ENCODE measurements at regions not wholly inside any gene's neighbourhood (a gene's known extent, or its start where the extent isn't known, plus 50 kb on each side); places are given as distances from the start of the nearest gene placed in this dataset.

GRCh38 chr10:121036431-121036830 is 185.3 kb downstream of the WDR11 start:
- H3K36me3 ChIP-seq = no peaks in the 10 kb centered on the region
- no peaks in the 10 kb centered on the region for H3K9me3 ChIP-seq
- peaks cover 0 to 11% (median 0%) of the 10 kb centered on the region in 3 donors for H3K4me1 ChIP-seq
- H3K4me3 ChIP-seq = no peak overlapping the region
- no peak for DNase-seq
- TF ChIP-seq POLR2A (IDR thresholded peaks at IDR 0.05) (no peak), CTCF (IDR thresholded peaks at IDR 0.05) (no peak)
- H3K27me3 ChIP-seq = no peaks in the 10 kb centered on the region
- intact Hi-C loops (cut with DNase I) = no loop called here
- WGBS, 2 donors = 26 to 39% methylated on average over 4 of the region's 4 CpGs
- H3K27ac ChIP-seq = peak overlapping the region in 1 of 4 donors; percentile 16

GRCh38 chr10:121041499-121041898 is 190.3 kb downstream of the WDR11 start:
- WGBS, 2 donors = 90 to 95% methylated on average over 4 of the region's 4 CpGs
- intact Hi-C loops (cut with DNase I) = no loop called here

GRCh38 chr10:121041906-121042305 is 190.7 kb downstream of the WDR11 start:
- Histone ChIP-seq H3K27me3 (no peaks in the 10 kb centered on the region), H3K4me1 (peaks cover 0 to 1% (median 0%) of the 10 kb centered on the region in 3 donors), H3K36me3 (no peaks in the 10 kb centered on the region), H3K4me3 (no peak overlapping the region), H3K27ac (no peak overlapping the region), H3K9me3 (no peaks in the 10 kb centered on the region)
- intact Hi-C loops (cut with DNase I) = no loop called here
- WGBS, 2 donors = 56 to 100% methylated on average over 1 to 2 of the region's 3 CpGs
- TF ChIP-seq POLR2A (IDR thresholded peaks at IDR 0.05) (no peak), CTCF (IDR thresholded peaks at IDR 0.05) (no peak)
- no peak for DNase-seq

More at GRCh38 chr10:121041499-121041898, 190.3 kb downstream of the WDR11 start:
- peaks cover 0 to 5% (median 0%) of the 10 kb centered on the region in 3 donors for H3K4me1 ChIP-seq
- no peak for TF ChIP-seq CTCF (IDR thresholded peaks at IDR 0.05)
- no peak for TF ChIP-seq POLR2A (IDR thresholded peaks at IDR 0.05)
- DNase-seq = no peak
- no peak overlapping the region for H3K4me3 ChIP-seq
- no peaks in the 10 kb centered on the region for H3K36me3 ChIP-seq
- no peaks in the 10 kb centered on the region for H3K9me3 ChIP-seq
- no peak overlapping the region for H3K27ac ChIP-seq
- H3K27me3 ChIP-seq = no peaks in the 10 kb centered on the region

GRCh38 chr10:121042342-121042741 is 191.2 kb downstream of the WDR11 start:
- no peaks in the 10 kb centered on the region for H3K36me3 ChIP-seq
- no peak for TF ChIP-seq CTCF (IDR thresholded peaks at IDR 0.05)
- H3K4me3 ChIP-seq = no peak overlapping the region
- no peak for DNase-seq
- no peaks in the 10 kb centered on the region for H3K27me3 ChIP-seq
- H3K4me1 ChIP-seq = no peaks in the 10 kb centered on the region
- intact Hi-C loops (cut with DNase I) = no loop called here
- H3K9me3 ChIP-seq = no peaks in the 10 kb centered on the region
- 79 to 80% methylated on average over 3 of the region's 3 CpGs for WGBS, 2 donors
- H3K27ac ChIP-seq = no peak overlapping the region

- WGBS, 2 donors = 66 to 73% methylated on average over 14 to 19 of the region's 20 CpGs
- Histone ChIP-seq H3K27me3 (no peaks in the 10 kb centered on the region), H3K4me3 (no peak overlapping the region), H3K36me3 (no peaks in the 10 kb centered on the region), H3K4me1 (no peaks in the 10 kb centered on the region), H3K9me3 (no peaks in the 10 kb centered on the region), H3K27ac (no peak overlapping the region)
- no peak for DNase-seq
- TF ChIP-seq POLR2A (IDR thresholded peaks at IDR 0.05) (no peak), CTCF (IDR thresholded peaks at IDR 0.05) (no peak)
- intact Hi-C loops (cut with DNase I) = no loop called here
These were observed 192.1 kb downstream of the WDR11 start for GRCh38 chr10:121043124-121043849.
